ENCODE measurements at regions not wholly inside any gene's neighbourhood (a gene's known extent, or its start where the extent isn't known, plus 50 kb on each side); places are given as distances from the start of the nearest gene placed in this dataset.

DNA sequence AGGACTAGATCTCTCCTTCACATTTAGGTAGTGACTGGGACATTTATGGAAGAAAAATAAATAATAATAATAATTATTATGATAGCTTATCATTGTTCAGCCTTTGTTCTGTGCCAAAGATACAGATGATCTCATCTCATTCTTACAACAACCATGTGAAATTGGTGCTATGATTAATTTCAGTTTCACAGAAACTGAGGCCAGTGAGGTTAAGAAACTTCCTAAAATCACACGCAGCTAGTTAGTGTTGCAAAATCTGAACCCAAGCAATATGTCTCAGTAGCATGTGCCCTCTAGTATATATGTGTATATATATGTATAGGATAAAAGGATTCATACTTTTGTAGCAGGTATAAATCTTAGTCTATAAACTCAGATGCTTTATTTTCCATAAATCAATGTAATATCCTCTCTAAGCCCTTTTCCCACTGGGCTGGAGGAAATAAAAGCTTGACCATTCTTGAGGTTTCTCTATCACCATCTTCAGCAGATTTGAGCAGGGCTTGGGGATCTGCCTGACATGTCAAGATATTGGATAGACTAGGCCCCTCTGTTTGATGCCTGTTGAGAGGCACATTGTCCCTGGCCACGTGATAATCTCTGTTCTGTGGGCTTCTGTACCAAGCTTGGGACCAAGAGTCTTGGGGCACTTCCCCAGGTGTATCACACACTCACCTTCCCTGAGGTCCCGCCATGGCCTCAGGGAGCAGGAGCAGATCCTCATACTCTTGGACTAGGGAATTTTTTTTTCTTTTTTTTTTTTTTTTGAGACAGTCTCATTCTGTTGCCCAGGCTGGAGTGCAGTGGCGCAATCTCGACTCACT lies 172.6 kb upstream of the NRP1 start:
- no peak overlapping the region for H3K9ac ChIP-seq (ENCODE audit: insufficient read length, low read depth)
- no peaks in the 10 kb centered on the region for H3K36me3 ChIP-seq (ENCODE audit: insufficient read depth, insufficient read length, low read length)
- no peaks in the 10 kb centered on the region for H3K4me1 ChIP-seq (ENCODE audit: insufficient read depth, insufficient read length)

DNA sequence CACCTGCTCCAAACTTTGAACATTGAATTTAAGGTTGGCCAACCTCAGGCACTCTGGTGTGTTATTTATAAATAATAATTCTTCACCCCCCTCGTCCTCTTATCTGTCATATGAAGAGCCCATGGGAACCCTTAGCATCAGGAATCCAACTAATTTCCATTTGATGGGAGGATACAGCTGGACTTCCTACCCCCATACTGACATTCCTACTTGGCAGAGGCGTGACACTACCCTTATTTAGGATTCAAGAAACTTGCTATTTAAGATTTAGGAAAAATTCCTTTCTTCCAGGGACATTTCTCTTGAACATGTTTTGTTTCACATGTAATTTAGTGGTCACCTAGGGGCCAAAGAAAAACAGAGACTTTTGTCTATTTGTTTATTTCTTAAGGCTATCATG lies 171.9 kb upstream of the NRP1 start:
- TF ChIP-seq YY1 (IDR thresholded peaks at IDR 0.05; ENCODE audit: insufficient read depth, insufficient read length) (no peak), ZNF274 (IDR thresholded peaks at IDR 0.05; ENCODE audit: low read depth, low read length) (no peak), SUZ12 (IDR thresholded peaks at IDR 0.05; ENCODE audit: extremely low read depth, insufficient read depth, insufficient read length) (no peak)
- Histone ChIP-seq H3K36me3 (ENCODE audit: insufficient read depth, insufficient read length, low read length) (no peaks in the 10 kb centered on the region), H3K9ac (ENCODE audit: insufficient read length, low read depth) (no peak overlapping the region), H3K4me1 (ENCODE audit: insufficient read depth, insufficient read length) (no peaks in the 10 kb centered on the region), H3K9me3 (ENCODE audit: insufficient read depth, low read length) (no peaks in the 10 kb centered on the region), H3K27me3 (ENCODE audit: insufficient read depth, insufficient read length) (no peaks in the 10 kb centered on the region), H3K4me3 (ENCODE audit: insufficient read length, low read depth) (no peak overlapping the region)
- no peak for DNase-seq (ENCODE audit: low read depth, low spot score)

More for the DNA sequence above, 172.6 kb upstream of the NRP1 start:
- no peaks in the 10 kb centered on the region for H3K9me3 ChIP-seq (ENCODE audit: insufficient read depth, low read length)
- no peak for DNase-seq (ENCODE audit: low read depth, low spot score)
- no peak overlapping the region for H3K4me3 ChIP-seq (ENCODE audit: insufficient read length, low read depth)
- TF ChIP-seq SUZ12 (IDR thresholded peaks at IDR 0.05; ENCODE audit: extremely low read depth, insufficient read depth, insufficient read length), result no peak
- no peak for TF ChIP-seq YY1 (IDR thresholded peaks at IDR 0.05; ENCODE audit: insufficient read depth, insufficient read length)
- no peak for TF ChIP-seq ZNF274 (IDR thresholded peaks at IDR 0.05; ENCODE audit: low read depth, low read length)
- no peaks in the 10 kb centered on the region for H3K27me3 ChIP-seq (ENCODE audit: insufficient read depth, insufficient read length)

DNA sequence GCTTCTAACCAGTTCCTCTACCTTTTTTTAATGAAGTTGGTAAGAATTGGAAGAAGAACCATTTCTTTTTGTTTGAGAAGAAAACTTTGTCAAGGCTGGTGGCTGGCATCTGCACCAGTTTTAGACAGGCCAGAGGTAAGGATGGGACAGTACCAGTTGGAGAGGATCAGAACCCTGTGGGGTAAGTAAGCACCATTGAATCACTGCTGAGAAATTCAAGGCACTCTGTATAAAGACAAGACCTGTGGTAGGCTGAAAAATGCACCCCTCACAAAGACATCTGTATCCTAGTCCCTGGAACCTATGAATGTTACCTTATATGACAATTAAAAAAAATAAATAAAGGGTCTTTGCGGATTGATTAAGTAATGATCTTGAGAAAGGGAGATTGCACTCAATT lies 166.7 kb upstream of the NRP1 start:
- no peaks in the 10 kb centered on the region for H3K4me1 ChIP-seq (ENCODE audit: insufficient read depth, insufficient read length)
- H3K9me3 ChIP-seq (ENCODE audit: insufficient read depth, low read length), result no peaks in the 10 kb centered on the region
- TF ChIP-seq YY1 (IDR thresholded peaks at IDR 0.05; ENCODE audit: insufficient read depth, insufficient read length) (no peak), SUZ12 (IDR thresholded peaks at IDR 0.05; ENCODE audit: extremely low read depth, insufficient read depth, insufficient read length) (no peak), ZNF274 (IDR thresholded peaks at IDR 0.05; ENCODE audit: low read depth, low read length) (no peak)
- H3K27me3 ChIP-seq (ENCODE audit: insufficient read depth, insufficient read length), result no peaks in the 10 kb centered on the region
- DNase-seq (ENCODE audit: low read depth, low spot score), result no peak
- H3K9ac ChIP-seq (ENCODE audit: insufficient read length, low read depth), result no peak overlapping the region
- no peaks in the 10 kb centered on the region for H3K36me3 ChIP-seq (ENCODE audit: insufficient read depth, insufficient read length, low read length)
- H3K4me3 ChIP-seq (ENCODE audit: insufficient read length, low read depth), result no peak overlapping the region

GRCh38 chr10:33498391-33498891 lies 164.0 kb upstream of the NRP1 start:
- Histone ChIP-seq H3K4me1 (ENCODE audit: insufficient read depth, insufficient read length) (no peaks in the 10 kb centered on the region), H3K9me3 (ENCODE audit: insufficient read depth, low read length) (no peaks in the 10 kb centered on the region), H3K27me3 (ENCODE audit: insufficient read depth, insufficient read length) (no peaks in the 10 kb centered on the region), H3K4me3 (ENCODE audit: insufficient read length, low read depth) (no peak overlapping the region), H3K9ac (ENCODE audit: insufficient read length, low read depth) (no peak overlapping the region), H3K36me3 (ENCODE audit: insufficient read depth, insufficient read length, low read length) (no peaks in the 10 kb centered on the region)
- TF ChIP-seq YY1 (IDR thresholded peaks at IDR 0.05; ENCODE audit: insufficient read depth, insufficient read length), result no peak
- TF ChIP-seq SUZ12 (IDR thresholded peaks at IDR 0.05; ENCODE audit: extremely low read depth, insufficient read depth, insufficient read length), result no peak
- no peak for TF ChIP-seq ZNF274 (IDR thresholded peaks at IDR 0.05; ENCODE audit: low read depth, low read length)
- no peak for DNase-seq (ENCODE audit: low read depth, low spot score)

DNA sequence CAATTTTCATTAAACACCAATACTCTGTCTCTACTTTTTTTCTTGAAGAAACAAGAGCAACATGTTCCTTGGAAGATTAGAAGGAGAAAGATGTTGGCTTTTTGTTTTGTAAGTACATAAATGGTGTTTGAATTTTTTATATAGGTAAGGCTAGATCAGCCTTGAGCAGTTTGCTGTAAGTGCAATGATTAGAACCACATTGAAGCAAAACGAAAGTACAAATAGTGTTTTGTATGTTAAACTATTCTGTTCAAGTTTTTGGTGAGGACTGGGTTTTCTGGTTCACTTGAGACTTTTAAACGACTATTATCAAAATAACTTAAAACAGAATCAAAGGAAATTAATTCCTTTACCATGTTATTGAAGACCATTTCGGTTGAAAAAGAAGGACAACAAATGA lies 162.9 kb upstream of the NRP1 start:
- TF ChIP-seq SUZ12 (IDR thresholded peaks at IDR 0.05; ENCODE audit: extremely low read depth, insufficient read depth, insufficient read length) (no peak), ZNF274 (IDR thresholded peaks at IDR 0.05; ENCODE audit: low read depth, low read length) (no peak), YY1 (IDR thresholded peaks at IDR 0.05; ENCODE audit: insufficient read depth, insufficient read length) (no peak)
- no peaks in the 10 kb centered on the region for H3K4me1 ChIP-seq (ENCODE audit: insufficient read depth, insufficient read length)
- no peaks in the 10 kb centered on the region for H3K27me3 ChIP-seq (ENCODE audit: insufficient read depth, insufficient read length)
- DNase-seq (ENCODE audit: low read depth, low spot score), result no peak
- no peaks in the 10 kb centered on the region for H3K9me3 ChIP-seq (ENCODE audit: insufficient read depth, low read length)
- H3K36me3 ChIP-seq (ENCODE audit: insufficient read depth, insufficient read length, low read length), result no peaks in the 10 kb centered on the region
- H3K4me3 ChIP-seq (ENCODE audit: insufficient read length, low read depth), result no peak overlapping the region
- H3K9ac ChIP-seq (ENCODE audit: insufficient read length, low read depth), result no peak overlapping the region

GRCh38 chr10:33496096-33496495 lies 161.6 kb upstream of the NRP1 start:
- H3K4me3 ChIP-seq (ENCODE audit: insufficient read length, low read depth), result no peak overlapping the region
- no peaks in the 10 kb centered on the region for H3K27me3 ChIP-seq (ENCODE audit: insufficient read depth, insufficient read length)
- no peaks in the 10 kb centered on the region for H3K4me1 ChIP-seq (ENCODE audit: insufficient read depth, insufficient read length)
- no peaks in the 10 kb centered on the region for H3K36me3 ChIP-seq (ENCODE audit: insufficient read depth, insufficient read length, low read length)
- no peak for TF ChIP-seq YY1 (IDR thresholded peaks at IDR 0.05; ENCODE audit: insufficient read depth, insufficient read length)
- no peak for TF ChIP-seq ZNF274 (IDR thresholded peaks at IDR 0.05; ENCODE audit: low read depth, low read length)
- no peak for TF ChIP-seq SUZ12 (IDR thresholded peaks at IDR 0.05; ENCODE audit: extremely low read depth, insufficient read depth, insufficient read length)
- DNase-seq (ENCODE audit: low read depth, low spot score), result no peak
- no peak overlapping the region for H3K9ac ChIP-seq (ENCODE audit: insufficient read length, low read depth)
- no peaks in the 10 kb centered on the region for H3K9me3 ChIP-seq (ENCODE audit: insufficient read depth, low read length)

GRCh38 chr10:33494694-33495265 lies 160.3 kb upstream of the NRP1 start:
- H3K4me3 ChIP-seq (ENCODE audit: insufficient read length, low read depth), result no peak overlapping the region
- TF ChIP-seq SUZ12 (IDR thresholded peaks at IDR 0.05; ENCODE audit: extremely low read depth, insufficient read depth, insufficient read length), result no peak
- TF ChIP-seq YY1 (IDR thresholded peaks at IDR 0.05; ENCODE audit: insufficient read depth, insufficient read length), result no peak
- TF ChIP-seq ZNF274 (IDR thresholded peaks at IDR 0.05; ENCODE audit: low read depth, low read length), result no peak

More at GRCh38 chr10:33494694-33495265, 160.3 kb upstream of the NRP1 start:
- no peaks in the 10 kb centered on the region for H3K9me3 ChIP-seq (ENCODE audit: insufficient read depth, low read length)
- no peaks in the 10 kb centered on the region for H3K4me1 ChIP-seq (ENCODE audit: insufficient read depth, insufficient read length)
- no peaks in the 10 kb centered on the region for H3K36me3 ChIP-seq (ENCODE audit: insufficient read depth, insufficient read length, low read length)
- H3K9ac ChIP-seq (ENCODE audit: insufficient read length, low read depth), result no peak overlapping the region
- no peak for DNase-seq (ENCODE audit: low read depth, low spot score)
- H3K27me3 ChIP-seq (ENCODE audit: insufficient read depth, insufficient read length), result no peaks in the 10 kb centered on the region

Measured in NT2/D1 (cell line).